Tibial nerve (tissue), 4 donors: ENCODE measurements at regions not wholly inside any gene's neighbourhood (a gene's known extent, or its start where the extent isn't known, plus 50 kb on each side); places are given as distances from the start of the nearest gene placed in this dataset.

ENCODE experiments used
- EP300 ChIP-seq, 2 donors: sonication (generic); formaldehyde crosslinking; IDR thresholded peaks; one replicate each; pipeline ENCODE4 v1.6.1; 2017; ENCODE audit warnings: antibody characterized with exemption in 2 of 2, mild to moderate bottlenecking in 1 of 2
- TF ChIP-seq, protein P1 (sequence below), 5 experiments: fragments of 200-600 bp in 3 of 5; fragments of 450-650 bp in 2 of 5; sonication (generic) in 3 of 5; IDR thresholded peaks; one replicate each; pipeline ENCODE4 v1.5.1; 2016 to 2019; ENCODE audit warnings: antibody characterized with exemption in 5 of 5, mild to moderate bottlenecking in 3 of 5, moderate library complexity in 2 of 5

DNA sequence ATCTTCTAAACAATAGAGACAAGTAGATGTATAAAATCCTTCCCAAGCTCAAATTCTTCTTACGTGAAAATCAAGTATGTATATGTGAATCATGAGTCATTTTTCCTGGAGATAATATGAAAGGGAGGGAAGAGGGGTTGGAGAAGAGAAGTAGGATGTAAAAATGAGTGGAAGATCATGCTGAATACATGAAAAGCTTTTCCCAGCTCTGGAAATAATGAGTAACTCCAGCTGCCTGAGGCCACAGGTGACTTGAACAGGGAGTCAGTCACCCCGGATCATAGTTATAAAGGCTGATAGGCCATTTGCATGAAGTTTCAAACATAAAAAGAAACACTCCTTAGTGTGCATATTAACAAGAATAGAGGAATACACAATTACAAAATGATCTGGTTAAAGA lies 486.7 kb downstream of the EFNA5 start:
- no peak for TF ChIP-seq EP300 (IDR thresholded peaks at IDR 0.05)
- TF ChIP-seq, protein P1, sequence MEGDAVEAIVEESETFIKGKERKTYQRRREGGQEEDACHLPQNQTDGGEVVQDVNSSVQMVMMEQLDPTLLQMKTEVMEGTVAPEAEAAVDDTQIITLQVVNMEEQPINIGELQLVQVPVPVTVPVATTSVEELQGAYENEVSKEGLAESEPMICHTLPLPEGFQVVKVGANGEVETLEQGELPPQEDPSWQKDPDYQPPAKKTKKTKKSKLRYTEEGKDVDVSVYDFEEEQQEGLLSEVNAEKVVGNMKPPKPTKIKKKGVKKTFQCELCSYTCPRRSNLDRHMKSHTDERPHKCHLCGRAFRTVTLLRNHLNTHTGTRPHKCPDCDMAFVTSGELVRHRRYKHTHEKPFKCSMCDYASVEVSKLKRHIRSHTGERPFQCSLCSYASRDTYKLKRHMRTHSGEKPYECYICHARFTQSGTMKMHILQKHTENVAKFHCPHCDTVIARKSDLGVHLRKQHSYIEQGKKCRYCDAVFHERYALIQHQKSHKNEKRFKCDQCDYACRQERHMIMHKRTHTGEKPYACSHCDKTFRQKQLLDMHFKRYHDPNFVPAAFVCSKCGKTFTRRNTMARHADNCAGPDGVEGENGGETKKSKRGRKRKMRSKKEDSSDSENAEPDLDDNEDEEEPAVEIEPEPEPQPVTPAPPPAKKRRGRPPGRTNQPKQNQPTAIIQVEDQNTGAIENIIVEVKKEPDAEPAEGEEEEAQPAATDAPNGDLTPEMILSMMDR (IDR thresholded peaks at IDR 0.05): no peak
